Activated CD8-positive, alpha-beta T cell treated with anti-CD3 and anti-CD28 coated beads for 36 hours (primary cell): ENCODE measurements at regions not wholly inside any gene's neighbourhood (a gene's known extent, or its start where the extent isn't known, plus 50 kb on each side); places are given as distances from the start of the nearest gene placed in this dataset.
A peak's percentile ranks its signal among the peaks of the same experiment; 100 is the strongest.
"Not testable (repeated sequence)": the region's sequence is repeated elsewhere in the genome, so short reads cannot be mapped to it uniquely, and the experiment has no call there.

ENCODE experiments used
- ATAC-seq: fragments of 200-7000 bp; cut with Tn5 transposase; one replicate; pipeline ENCODE4 v1.10.0; 2021; ENCODE audit warnings: mild to moderate bottlenecking, moderate library complexity
- CTCF ChIA-PET: fragments of 350-600 bp; sonication (Branson Sonifier 250); formaldehyde crosslinking; loops from one replicate; lab custom pipeline; 2021; ENCODE audit warnings: antibody characterized with exemption; lab: Charles Lee
- POLR2A ChIA-PET: fragments of 350-600 bp; sonication (Branson Sonifier 250); formaldehyde crosslinking; loops from one replicate; lab custom pipeline; 2021; ENCODE audit warnings: antibody characterized with exemption; lab: Charles Lee
- DNase-seq: peaks from one replicate; pipeline ENCODE4 v3.0.0-alpha.2; 2020
- H3K27ac Mint-ChIP-seq: one replicate; pipeline ENCODE4 v1.8.0; 2021; ENCODE audit warnings: mild to moderate bottlenecking, mixed read lengths
- H3K27me3 Mint-ChIP-seq: one replicate; pipeline ENCODE4 v1.8.0; 2021; ENCODE audit warnings: mixed read lengths
- H3K36me3 Mint-ChIP-seq: one replicate; pipeline ENCODE4 v1.8.0; 2021; ENCODE audit warnings: low read depth, mixed read lengths
- H3K4me1 Mint-ChIP-seq: one replicate; pipeline ENCODE4 v1.8.0; 2021; ENCODE audit warnings: low read depth, mixed read lengths
- H3K4me3 Mint-ChIP-seq: one replicate; pipeline ENCODE4 v1.8.0; 2021; ENCODE audit warnings: mild to moderate bottlenecking, moderate library complexity, mixed read lengths
- H3K9me3 Mint-ChIP-seq: one replicate; pipeline ENCODE4 v1.8.0; 2021; ENCODE audit warnings: mixed read lengths
- intact Hi-C: fragments of 100-400 bp; cut with micrococcal nuclease; formaldehyde crosslinking; loops from one replicate; pipeline ENCODE4 v1.10.0; 2022
- TF ChIP-seq, protein P1 (sequence below): fragments of 200-600 bp; IDR thresholded peaks from one replicate; pipeline ENCODE4 v1.8.0; 2022; ENCODE audit warnings: antibody characterized with exemption, mild to moderate bottlenecking

GRCh38 chr9:79430619-79431018, 141.1 kb upstream of the TLE4 start:
- H3K9me3 Mint-ChIP-seq = peaks cover 11% of the 10 kb centered on the region
- H3K27ac Mint-ChIP-seq = no peak overlapping the region
- DNase-seq (no peak), ATAC-seq (no peak)
- CTCF ChIA-PET = no interaction called here
- TF ChIP-seq, protein P1, sequence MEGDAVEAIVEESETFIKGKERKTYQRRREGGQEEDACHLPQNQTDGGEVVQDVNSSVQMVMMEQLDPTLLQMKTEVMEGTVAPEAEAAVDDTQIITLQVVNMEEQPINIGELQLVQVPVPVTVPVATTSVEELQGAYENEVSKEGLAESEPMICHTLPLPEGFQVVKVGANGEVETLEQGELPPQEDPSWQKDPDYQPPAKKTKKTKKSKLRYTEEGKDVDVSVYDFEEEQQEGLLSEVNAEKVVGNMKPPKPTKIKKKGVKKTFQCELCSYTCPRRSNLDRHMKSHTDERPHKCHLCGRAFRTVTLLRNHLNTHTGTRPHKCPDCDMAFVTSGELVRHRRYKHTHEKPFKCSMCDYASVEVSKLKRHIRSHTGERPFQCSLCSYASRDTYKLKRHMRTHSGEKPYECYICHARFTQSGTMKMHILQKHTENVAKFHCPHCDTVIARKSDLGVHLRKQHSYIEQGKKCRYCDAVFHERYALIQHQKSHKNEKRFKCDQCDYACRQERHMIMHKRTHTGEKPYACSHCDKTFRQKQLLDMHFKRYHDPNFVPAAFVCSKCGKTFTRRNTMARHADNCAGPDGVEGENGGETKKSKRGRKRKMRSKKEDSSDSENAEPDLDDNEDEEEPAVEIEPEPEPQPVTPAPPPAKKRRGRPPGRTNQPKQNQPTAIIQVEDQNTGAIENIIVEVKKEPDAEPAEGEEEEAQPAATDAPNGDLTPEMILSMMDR = no peak
- H3K27me3 Mint-ChIP-seq = peaks cover 3% of the 10 kb centered on the region
- POLR2A ChIA-PET = no interaction called here
- H3K36me3 Mint-ChIP-seq = peaks cover 5% of the 10 kb centered on the region
- intact Hi-C loops = no loop called here
- no peaks in the 10 kb centered on the region for H3K4me1 Mint-ChIP-seq
- H3K4me3 Mint-ChIP-seq = no peak overlapping the region

DNA sequence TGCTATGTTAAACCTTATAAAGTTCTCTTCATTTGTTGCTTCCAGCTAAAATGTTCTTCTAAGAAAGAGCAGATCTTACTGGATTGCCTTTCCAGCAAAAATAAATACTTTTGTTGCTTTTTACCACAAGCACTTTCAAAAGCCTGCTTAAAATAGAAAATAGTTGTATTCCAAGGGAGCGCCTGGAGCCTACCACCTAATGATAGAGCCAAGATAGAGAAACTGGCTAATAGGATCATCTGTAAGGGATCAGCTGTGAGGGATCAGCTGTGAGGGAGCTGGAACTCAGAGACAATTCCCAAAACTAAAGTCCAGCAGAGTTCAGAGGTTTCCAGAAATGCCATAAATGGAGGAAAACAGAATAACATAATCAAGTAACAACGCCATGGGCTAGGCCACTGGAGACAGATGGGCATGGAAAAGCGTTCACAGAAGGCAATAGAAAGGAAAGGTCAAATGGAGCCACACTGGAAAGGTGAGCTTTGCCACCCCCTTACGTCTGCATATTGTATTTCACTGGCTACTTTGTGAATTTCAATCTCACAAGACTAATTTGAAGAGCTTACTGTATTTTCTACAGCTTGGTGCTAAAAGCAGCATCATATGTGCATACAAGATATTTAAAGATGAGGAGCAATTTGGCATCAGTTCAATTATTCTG, 140.6 kb upstream of the TLE4 start:
- Mint-ChIP-seq H3K9me3 (peaks cover 6% of the 10 kb centered on the region), H3K27me3 (peaks cover 3% of the 10 kb centered on the region), H3K27ac (no peak overlapping the region), H3K36me3 (peaks cover under 1% of the 10 kb centered on the region), H3K4me3 (no peak overlapping the region), H3K4me1 (no peaks in the 10 kb centered on the region)
- no peak for ATAC-seq
- ChIA-PET POLR2A (no interaction called here), CTCF (interaction anchor here (1.2 to 1.4 kb wide), 2 partner anchors 21 to 27 kb away, joined by 3 read pairs; no protein-coding TSS in a partner anchor)
- intact Hi-C loops = no loop called here
- DNase-seq = no peak
- TF ChIP-seq, protein P1 = no peak

DNA sequence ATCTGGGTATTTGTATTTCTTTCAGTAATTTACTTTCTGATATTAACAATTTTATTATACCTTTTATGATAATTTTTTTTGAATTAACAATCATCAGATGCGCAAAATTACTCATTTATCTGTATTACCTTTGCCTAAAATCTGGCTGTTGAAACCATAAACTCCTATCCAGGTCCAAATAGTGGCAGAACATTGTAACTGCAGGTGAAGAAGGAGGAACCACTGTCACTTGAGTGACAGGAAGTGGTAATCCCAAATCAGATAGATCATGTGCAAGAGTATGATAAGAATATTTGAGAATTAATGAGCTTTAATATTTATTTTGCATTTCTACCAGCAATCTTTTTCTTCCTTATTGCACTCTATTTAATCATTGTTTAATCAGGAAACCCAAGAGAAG, 139.3 kb upstream of the TLE4 start:
- Mint-ChIP-seq H3K9me3 (no peaks in the 10 kb centered on the region), H3K27me3 (peaks cover 3% of the 10 kb centered on the region), H3K27ac (no peak overlapping the region), H3K4me1 (no peaks in the 10 kb centered on the region), H3K36me3 (no peaks in the 10 kb centered on the region), H3K4me3 (no peak overlapping the region)
- POLR2A ChIA-PET = interaction anchor here (1.4 kb wide), 1 partner anchor 119 kb away, joined by 3 read pairs; no protein-coding TSS in a partner anchor
- ATAC-seq = no peak
- CTCF ChIA-PET = interaction anchor here (1.2 to 1.5 kb wide), 3 partner anchors 22 to 46 kb away, joined by 3 to 5 read pairs (median 3); no protein-coding TSS in a partner anchor
- intact Hi-C loops = no loop called here
- DNase-seq = no peak
- TF ChIP-seq, protein P1 = no peak

GRCh38 chr9:79433703-79434102, 138.1 kb upstream of the TLE4 start:
- intact Hi-C loops = no loop called here
- no peak overlapping the region for H3K27ac Mint-ChIP-seq
- no peak for ATAC-seq
- no peaks in the 10 kb centered on the region for H3K9me3 Mint-ChIP-seq
- CTCF ChIA-PET = no interaction called here
- no peak for DNase-seq
- H3K4me1 Mint-ChIP-seq = peaks cover 2% of the 10 kb centered on the region
- no peak overlapping the region for H3K4me3 Mint-ChIP-seq
- POLR2A ChIA-PET = interaction anchor here (1.4 kb wide), 1 partner anchor 118 kb away, joined by 3 read pairs; no protein-coding TSS in a partner anchor
- H3K36me3 Mint-ChIP-seq = no peaks in the 10 kb centered on the region
- H3K27me3 Mint-ChIP-seq = peaks cover 7% of the 10 kb centered on the region
- TF ChIP-seq, protein P1 = no peak

GRCh38 chr9:79439221-79439620, 132.5 kb upstream of the TLE4 start:
- H3K36me3 Mint-ChIP-seq, H3K27ac Mint-ChIP-seq, H3K9me3 Mint-ChIP-seq, H3K27me3 Mint-ChIP-seq, POLR2A ChIA-PET, intact Hi-C loops, CTCF ChIA-PET, H3K4me1 Mint-ChIP-seq, ATAC-seq: not testable (repeated sequence)
- H3K4me3 Mint-ChIP-seq = peak overlapping the region; percentile 47
- DNase-seq = peak; percentile 54
